ENCODE measurements at regions not wholly inside any gene's neighbourhood (a gene's known extent, or its start where the extent isn't known, plus 50 kb on each side); places are given as distances from the start of the nearest gene placed in this dataset.
"Not testable (repeated sequence)": the region's sequence is repeated elsewhere in the genome, so short reads cannot be mapped to it uniquely, and the experiment has no call there.

- DNase-seq, result no peak
Measured at GRCh38 chr4:14399848-14400247, 602.4 kb upstream of the CPEB2 start.

- DNase-seq, result no peak
Measured at GRCh38 chr4:14400307-14400706, 602.0 kb upstream of the CPEB2 start.

GRCh38 chr4:14403132-14403531, 599.1 kb upstream of the CPEB2 start:
- DNase-seq, result no peak

GRCh38 chr4:14404730-14405129, 597.6 kb upstream of the CPEB2 start:
- DNase-seq, result no peak

GRCh38 chr4:14410516-14410915, 591.8 kb upstream of the CPEB2 start:
- no peak for DNase-seq

GRCh38 chr4:14415146-14415545, 587.1 kb upstream of the CPEB2 start:
- no peak for DNase-seq

- DNase-seq, result no peak
Measured at GRCh38 chr4:14419516-14419915, 582.8 kb upstream of the CPEB2 start.

- not testable (repeated sequence) for DNase-seq
Measured at GRCh38 chr4:14426297-14426696, 576.0 kb upstream of the CPEB2 start.

GRCh38 chr4:14428125-14428524, 574.2 kb upstream of the CPEB2 start:
- no peak for DNase-seq

GRCh38 chr4:14431155-14432134, 570.8 kb upstream of the CPEB2 start:
- no peak for DNase-seq

GRCh38 chr4:14434483-14434882, 567.8 kb upstream of the CPEB2 start:
- DNase-seq, result no peak

- no peak for DNase-seq
Measured at GRCh38 chr4:14434916-14435315, 567.4 kb upstream of the CPEB2 start.

- no peak for DNase-seq
Measured at GRCh38 chr4:14441561-14441960, 560.7 kb upstream of the CPEB2 start.

GRCh38 chr4:14445882-14446281, 556.4 kb upstream of the CPEB2 start:
- no peak for DNase-seq

GRCh38 chr4:14446311-14446710, 556.0 kb upstream of the CPEB2 start:
- DNase-seq, result no peak

- no peak for DNase-seq
Measured at GRCh38 chr4:14446904-14447303, 555.4 kb upstream of the CPEB2 start.

GRCh38 chr4:14449308-14449707, 553.0 kb upstream of the CPEB2 start:
- no peak for DNase-seq

- DNase-seq, result no peak
Measured at GRCh38 chr4:14452001-14452400, 550.3 kb upstream of the CPEB2 start.

GRCh38 chr4:14452764-14453163, 549.5 kb upstream of the CPEB2 start:
- no peak for DNase-seq

GRCh38 chr4:14458463-14458862, 543.8 kb upstream of the CPEB2 start:
- no peak for DNase-seq

GRCh38 chr4:14465057-14465456, 537.2 kb upstream of the CPEB2 start:
- DNase-seq, result no peak

GRCh38 chr4:14465507-14465906, 536.8 kb upstream of the CPEB2 start:
- no peak for DNase-seq

GRCh38 chr4:14478504-14478903, 523.8 kb upstream of the CPEB2 start:
- DNase-seq, result no peak

- no peak for DNase-seq
Measured at GRCh38 chr4:14496408-14496807, 505.9 kb upstream of the CPEB2 start.

GRCh38 chr4:14496969-14497368, 505.3 kb upstream of the CPEB2 start:
- DNase-seq, result no peak

All from CD4-positive, alpha-beta T cell treated with Interleukin-6 for 4 hours (primary cell).